ENCODE measurements at regions not wholly inside any gene's neighbourhood (a gene's known extent, or its start where the extent isn't known, plus 50 kb on each side); places are given as distances from the start of the nearest gene placed in this dataset.
"Not testable (repeated sequence)": the region's sequence is repeated elsewhere in the genome, so short reads cannot be mapped to it uniquely, and the experiment has no call there.

GRCh38 chr13:65321423-65321822 is 1908.7 kb downstream of the PCDH9 start:
- DNase-seq (ENCODE audit: extremely low read depth in 1 of 11, low read depth in 9 of 11, low spot score in 4 of 11), result not testable (repeated sequence)

- DNase-seq (ENCODE audit: extremely low read depth in 1 of 11, low read depth in 9 of 11, low spot score in 4 of 11), result no peak
Measured at GRCh38 chr13:65314008-65314407, 1916.1 kb downstream of the PCDH9 start.

- no peak for DNase-seq (ENCODE audit: extremely low read depth in 1 of 11, low read depth in 9 of 11, low spot score in 4 of 11)
Measured at GRCh38 chr13:65310663-65311328, 1919.3 kb downstream of the PCDH9 start.

GRCh38 chr13:65309906-65310305 is 1920.2 kb downstream of the PCDH9 start:
- no peak for DNase-seq (ENCODE audit: extremely low read depth in 1 of 11, low read depth in 9 of 11, low spot score in 4 of 11)

- DNase-seq (ENCODE audit: extremely low read depth in 1 of 11, low read depth in 9 of 11, low spot score in 4 of 11), result not testable (repeated sequence)
Measured at GRCh38 chr13:65308729-65309128, 1921.4 kb downstream of the PCDH9 start.

- DNase-seq (ENCODE audit: extremely low read depth in 1 of 11, low read depth in 9 of 11, low spot score in 4 of 11), result no peak
Measured at GRCh38 chr13:65307056-65307455, 1923.1 kb downstream of the PCDH9 start.

GRCh38 chr13:65302691-65303090 is 1927.4 kb downstream of the PCDH9 start:
- DNase-seq (ENCODE audit: extremely low read depth in 1 of 11, low read depth in 9 of 11, low spot score in 4 of 11), result no peak

- DNase-seq (ENCODE audit: extremely low read depth in 1 of 11, low read depth in 9 of 11, low spot score in 4 of 11), result no peak
Measured at GRCh38 chr13:65301506-65301905, 1928.6 kb downstream of the PCDH9 start.

- no peak for DNase-seq (ENCODE audit: extremely low read depth in 1 of 11, low read depth in 9 of 11, low spot score in 4 of 11)
Measured at GRCh38 chr13:65300220-65300619, 1929.9 kb downstream of the PCDH9 start.

GRCh38 chr13:65293530-65294198 is 1936.5 kb downstream of the PCDH9 start:
- no peak for DNase-seq (ENCODE audit: extremely low read depth in 1 of 11, low read depth in 9 of 11, low spot score in 4 of 11)

- no peak for DNase-seq (ENCODE audit: extremely low read depth in 1 of 11, low read depth in 9 of 11, low spot score in 4 of 11)
Measured at GRCh38 chr13:65292488-65292901, 1937.6 kb downstream of the PCDH9 start.

- no peak for DNase-seq (ENCODE audit: extremely low read depth in 1 of 11, low read depth in 9 of 11, low spot score in 4 of 11)
Measured at GRCh38 chr13:65287405-65287804, 1942.7 kb downstream of the PCDH9 start.

GRCh38 chr13:65275838-65276630 is 1954.1 kb downstream of the PCDH9 start:
- DNase-seq (ENCODE audit: extremely low read depth in 1 of 11, low read depth in 9 of 11, low spot score in 4 of 11), result no peak

GRCh38 chr13:65275108-65275507 is 1955.0 kb downstream of the PCDH9 start:
- no peak for DNase-seq (ENCODE audit: extremely low read depth in 1 of 11, low read depth in 9 of 11, low spot score in 4 of 11)

- DNase-seq (ENCODE audit: extremely low read depth in 1 of 11, low read depth in 9 of 11, low spot score in 4 of 11), result not testable (repeated sequence)
Measured at GRCh38 chr13:65273811-65274420, 1956.2 kb downstream of the PCDH9 start.

- DNase-seq (ENCODE audit: extremely low read depth in 1 of 11, low read depth in 9 of 11, low spot score in 4 of 11), result no peak
Measured at GRCh38 chr13:65268009-65268408, 1962.1 kb downstream of the PCDH9 start.

GRCh38 chr13:65265988-65266387 is 1964.1 kb downstream of the PCDH9 start:
- no peak for DNase-seq (ENCODE audit: extremely low read depth in 1 of 11, low read depth in 9 of 11, low spot score in 4 of 11)

- DNase-seq (ENCODE audit: extremely low read depth in 1 of 11, low read depth in 9 of 11, low spot score in 4 of 11), result no peak
Measured at GRCh38 chr13:65264066-65264465, 1966.1 kb downstream of the PCDH9 start.

- no peak for DNase-seq (ENCODE audit: extremely low read depth in 1 of 11, low read depth in 9 of 11, low spot score in 4 of 11)
Measured at GRCh38 chr13:65260946-65261891, 1968.9 kb downstream of the PCDH9 start.

Data from renal cortex interstitium (tissue), 11 donors.